ENCODE measurements at regions not wholly inside any gene's neighbourhood (a gene's known extent, or its start where the extent isn't known, plus 50 kb on each side); places are given as distances from the start of the nearest gene placed in this dataset.

DNA sequence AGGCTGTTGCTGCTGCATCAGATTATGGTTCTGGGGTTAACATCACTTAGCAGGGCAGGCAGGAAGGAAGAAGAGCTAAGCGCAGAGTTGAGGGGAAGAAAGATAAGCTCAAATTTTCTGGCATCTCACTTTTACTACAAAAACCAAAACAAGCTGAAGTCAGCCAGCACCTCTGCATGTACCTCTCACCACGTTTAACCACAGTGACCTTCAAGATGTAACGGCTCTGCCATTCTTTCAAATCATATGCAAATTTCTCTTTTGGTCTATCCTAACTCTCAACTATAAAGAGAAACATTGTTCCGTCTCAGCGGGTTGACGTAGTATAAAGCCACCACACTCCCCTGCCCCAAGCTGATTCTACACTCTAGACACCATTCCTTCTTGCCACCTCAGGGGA, 154.4 kb downstream of the OMA1 start:
- Mint-ChIP-seq H3K36me3 (ENCODE audit: low read depth) (no peaks in the 10 kb centered on the region), H3K27ac (no peak overlapping the region), H3K4me3 (no peak overlapping the region), H3K4me1 (peaks cover 8% of the 10 kb centered on the region), H3K9me3 (no peaks in the 10 kb centered on the region), H3K27me3 (ENCODE audit: low read depth) (no peaks in the 10 kb centered on the region)
- TF ChIP-seq, protein P1, sequence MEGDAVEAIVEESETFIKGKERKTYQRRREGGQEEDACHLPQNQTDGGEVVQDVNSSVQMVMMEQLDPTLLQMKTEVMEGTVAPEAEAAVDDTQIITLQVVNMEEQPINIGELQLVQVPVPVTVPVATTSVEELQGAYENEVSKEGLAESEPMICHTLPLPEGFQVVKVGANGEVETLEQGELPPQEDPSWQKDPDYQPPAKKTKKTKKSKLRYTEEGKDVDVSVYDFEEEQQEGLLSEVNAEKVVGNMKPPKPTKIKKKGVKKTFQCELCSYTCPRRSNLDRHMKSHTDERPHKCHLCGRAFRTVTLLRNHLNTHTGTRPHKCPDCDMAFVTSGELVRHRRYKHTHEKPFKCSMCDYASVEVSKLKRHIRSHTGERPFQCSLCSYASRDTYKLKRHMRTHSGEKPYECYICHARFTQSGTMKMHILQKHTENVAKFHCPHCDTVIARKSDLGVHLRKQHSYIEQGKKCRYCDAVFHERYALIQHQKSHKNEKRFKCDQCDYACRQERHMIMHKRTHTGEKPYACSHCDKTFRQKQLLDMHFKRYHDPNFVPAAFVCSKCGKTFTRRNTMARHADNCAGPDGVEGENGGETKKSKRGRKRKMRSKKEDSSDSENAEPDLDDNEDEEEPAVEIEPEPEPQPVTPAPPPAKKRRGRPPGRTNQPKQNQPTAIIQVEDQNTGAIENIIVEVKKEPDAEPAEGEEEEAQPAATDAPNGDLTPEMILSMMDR (IDR thresholded peaks at IDR 0.05; ENCODE audit: unreplicated experiment in 3 of 3), result no peak

- H3K27ac Mint-ChIP-seq, result no peak overlapping the region
- H3K4me1 Mint-ChIP-seq, result peaks cover 8% of the 10 kb centered on the region
- H3K27me3 Mint-ChIP-seq (ENCODE audit: low read depth), result no peaks in the 10 kb centered on the region
- TF ChIP-seq, protein P1 (IDR thresholded peaks at IDR 0.05; ENCODE audit: unreplicated experiment in 3 of 3), result no peak
- H3K4me3 Mint-ChIP-seq, result no peak overlapping the region
- H3K9me3 Mint-ChIP-seq, result no peaks in the 10 kb centered on the region
- H3K36me3 Mint-ChIP-seq (ENCODE audit: low read depth), result no peaks in the 10 kb centered on the region
These were observed 155.0 kb downstream of the OMA1 start for GRCh38 chr1:58391514-58391913.

DNA sequence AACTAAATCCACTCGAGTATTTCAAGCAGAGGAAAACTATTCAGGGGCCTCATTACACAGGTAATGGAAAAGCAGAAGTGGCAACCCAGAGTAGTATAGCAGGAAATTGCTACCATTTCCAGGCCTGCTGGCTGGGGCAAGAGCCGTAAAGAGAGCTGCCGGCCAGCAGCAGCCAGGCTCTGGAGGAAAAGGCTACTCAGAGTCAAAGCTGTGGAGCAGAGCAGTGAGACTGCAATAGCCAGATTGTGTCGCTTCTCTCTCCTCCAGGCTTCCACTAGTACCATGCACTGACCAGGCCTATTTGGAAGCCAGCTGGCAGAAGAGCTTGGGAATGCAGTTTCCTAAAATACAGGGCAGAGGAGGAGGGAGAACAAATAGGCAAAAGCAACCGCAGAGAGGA, 155.5 kb downstream of the OMA1 start:
- TF ChIP-seq, protein P1 (IDR thresholded peaks at IDR 0.05; ENCODE audit: unreplicated experiment in 3 of 3), result no peak
- H3K9me3 Mint-ChIP-seq, result no peaks in the 10 kb centered on the region
- peaks cover 8% of the 10 kb centered on the region for H3K4me1 Mint-ChIP-seq
- H3K27me3 Mint-ChIP-seq (ENCODE audit: low read depth), result no peaks in the 10 kb centered on the region
- H3K27ac Mint-ChIP-seq, result no peak overlapping the region
- H3K36me3 Mint-ChIP-seq (ENCODE audit: low read depth), result no peaks in the 10 kb centered on the region
- H3K4me3 Mint-ChIP-seq, result no peak overlapping the region

- Mint-ChIP-seq H3K27me3 (ENCODE audit: low read depth) (no peaks in the 10 kb centered on the region), H3K9me3 (no peaks in the 10 kb centered on the region), H3K36me3 (ENCODE audit: low read depth) (no peaks in the 10 kb centered on the region), H3K27ac (no peak overlapping the region), H3K4me3 (no peak overlapping the region), H3K4me1 (no peaks in the 10 kb centered on the region)
- TF ChIP-seq, protein P1 (IDR thresholded peaks at IDR 0.05; ENCODE audit: unreplicated experiment in 3 of 3), result no peak
These were observed 156.4 kb downstream of the OMA1 start for GRCh38 chr1:58390091-58390490.

- TF ChIP-seq, protein P1 (IDR thresholded peaks at IDR 0.05; ENCODE audit: unreplicated experiment in 3 of 3), result no peak
- no peaks in the 10 kb centered on the region for H3K27me3 Mint-ChIP-seq (ENCODE audit: low read depth)
- H3K4me3 Mint-ChIP-seq, result no peak overlapping the region
- H3K9me3 Mint-ChIP-seq, result peaks cover 12% of the 10 kb centered on the region
- peaks cover 4% of the 10 kb centered on the region for H3K36me3 Mint-ChIP-seq (ENCODE audit: low read depth)
- H3K4me1 Mint-ChIP-seq, result no peaks in the 10 kb centered on the region
- H3K27ac Mint-ChIP-seq, result no peak overlapping the region
These were observed 166.2 kb downstream of the OMA1 start for GRCh38 chr1:58380345-58380744.

DNA sequence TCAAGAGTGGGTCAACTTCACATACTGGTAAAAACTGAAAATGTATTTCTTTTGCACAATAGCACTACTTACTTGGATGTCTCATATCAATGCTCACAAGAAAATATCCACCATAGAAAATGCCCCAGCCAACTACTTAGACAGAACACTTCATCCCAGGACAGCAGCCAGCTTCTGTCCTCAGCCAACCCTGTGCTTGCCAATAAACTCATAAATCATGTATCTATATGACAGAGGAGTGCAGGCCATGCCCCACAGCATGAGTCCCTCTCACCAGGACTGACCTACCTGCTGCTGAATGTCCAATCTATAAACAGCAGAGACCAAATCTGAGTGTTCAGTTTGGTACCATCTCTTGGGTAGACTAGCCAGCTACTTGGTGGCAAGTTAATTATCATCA, 179.3 kb downstream of the OMA1 start:
- H3K36me3 Mint-ChIP-seq (ENCODE audit: low read depth), result peaks cover 6% of the 10 kb centered on the region
- peaks cover 11% of the 10 kb centered on the region for H3K4me1 Mint-ChIP-seq
- peaks cover 20% of the 10 kb centered on the region for H3K9me3 Mint-ChIP-seq
- no peak overlapping the region for H3K27ac Mint-ChIP-seq
- H3K27me3 Mint-ChIP-seq (ENCODE audit: low read depth), result peaks cover 3% of the 10 kb centered on the region
- no peak overlapping the region for H3K4me3 Mint-ChIP-seq
- TF ChIP-seq, protein P1 (IDR thresholded peaks at IDR 0.05; ENCODE audit: unreplicated experiment in 3 of 3), result no peak

Measured in nephron (organoid).